ENCODE measurements at regions not wholly inside any gene's neighbourhood (a gene's known extent, or its start where the extent isn't known, plus 50 kb on each side); places are given as distances from the start of the nearest gene placed in this dataset.

DNA sequence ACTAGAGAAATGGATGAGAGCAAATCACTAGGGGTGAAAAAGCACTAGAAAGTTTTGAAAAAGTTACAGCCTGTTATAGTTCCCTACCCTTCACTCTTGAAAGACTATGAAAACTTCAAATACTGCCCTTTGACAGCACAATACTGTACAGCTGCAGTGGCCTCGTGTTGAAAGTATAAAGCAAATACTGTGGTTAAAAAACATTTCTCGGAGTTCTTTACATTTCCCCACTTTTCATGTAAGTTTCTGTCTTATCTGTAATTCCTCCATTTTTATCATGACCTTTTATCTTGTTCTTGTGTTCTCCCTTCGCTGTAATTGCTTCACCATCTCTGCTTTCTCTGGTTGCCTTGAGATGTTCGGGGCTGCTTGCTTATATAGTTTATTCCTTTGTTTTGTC is 423.8 kb upstream of the CFAP20DC start:
- TF ChIP-seq, protein P1, sequence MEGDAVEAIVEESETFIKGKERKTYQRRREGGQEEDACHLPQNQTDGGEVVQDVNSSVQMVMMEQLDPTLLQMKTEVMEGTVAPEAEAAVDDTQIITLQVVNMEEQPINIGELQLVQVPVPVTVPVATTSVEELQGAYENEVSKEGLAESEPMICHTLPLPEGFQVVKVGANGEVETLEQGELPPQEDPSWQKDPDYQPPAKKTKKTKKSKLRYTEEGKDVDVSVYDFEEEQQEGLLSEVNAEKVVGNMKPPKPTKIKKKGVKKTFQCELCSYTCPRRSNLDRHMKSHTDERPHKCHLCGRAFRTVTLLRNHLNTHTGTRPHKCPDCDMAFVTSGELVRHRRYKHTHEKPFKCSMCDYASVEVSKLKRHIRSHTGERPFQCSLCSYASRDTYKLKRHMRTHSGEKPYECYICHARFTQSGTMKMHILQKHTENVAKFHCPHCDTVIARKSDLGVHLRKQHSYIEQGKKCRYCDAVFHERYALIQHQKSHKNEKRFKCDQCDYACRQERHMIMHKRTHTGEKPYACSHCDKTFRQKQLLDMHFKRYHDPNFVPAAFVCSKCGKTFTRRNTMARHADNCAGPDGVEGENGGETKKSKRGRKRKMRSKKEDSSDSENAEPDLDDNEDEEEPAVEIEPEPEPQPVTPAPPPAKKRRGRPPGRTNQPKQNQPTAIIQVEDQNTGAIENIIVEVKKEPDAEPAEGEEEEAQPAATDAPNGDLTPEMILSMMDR (conservative IDR thresholded peaks at IDR 0.05): no peak
- no peak for TF ChIP-seq EZH2 (IDR thresholded peaks at IDR 0.05; ENCODE audit: low read depth)

Data from PC-9 (cell line).